Colonic mucosa (tissue), 4 donors: ENCODE measurements at regions not wholly inside any gene's neighbourhood (a gene's known extent, or its start where the extent isn't known, plus 50 kb on each side); places are given as distances from the start of the nearest gene placed in this dataset.

Experiments used
- DNase-seq: peaks from one replicate; pipeline ENCODE4 v3.0.0-alpha.2; 2020
- H3K27ac ChIP-seq: fragments of 200-600 bp; one replicate; pipeline ENCODE4 v1.8.0; 2021
- H3K27me3 ChIP-seq: fragments of 200-600 bp; one replicate; pipeline ENCODE4 v1.8.0; 2021
- H3K36me3 ChIP-seq: fragments of 200-600 bp; one replicate; pipeline ENCODE4 v1.8.0; 2021
- H3K4me1 ChIP-seq: fragments of 200-600 bp; one replicate; pipeline ENCODE4 v1.8.0; 2021; ENCODE audit warnings: mild to moderate bottlenecking
- H3K4me3 ChIP-seq: fragments of 200-600 bp; one replicate; pipeline ENCODE4 v1.8.0; 2021
- H3K9ac ChIP-seq, 2 donors: one replicate each; pipeline ENCODE4 v1.7.0; 2013; ENCODE audit warnings: control low read depth in 2 of 2, low read depth in 2 of 2, low read length in 2 of 2
- H3K9me3 ChIP-seq: fragments of 200-600 bp; one replicate; pipeline ENCODE4 v1.8.0; 2021
- intact Hi-C: fragments of 100-400 bp; cut with DNase I; formaldehyde crosslinking; loops from one replicate; pipeline ENCODE4 v1.14.1; 2022
- TF ChIP-seq, protein P1 (sequence below): fragments of 200-600 bp; IDR thresholded peaks from one replicate; pipeline ENCODE4 v1.8.0; 2022; ENCODE audit warnings: antibody characterized with exemption, mild to moderate bottlenecking
- donor health status: healthy.
- donor health status: DM: no; HTN: no; CAD: no.
- donor health status: DM: no; HTN: no; CAD: no.

DNA sequence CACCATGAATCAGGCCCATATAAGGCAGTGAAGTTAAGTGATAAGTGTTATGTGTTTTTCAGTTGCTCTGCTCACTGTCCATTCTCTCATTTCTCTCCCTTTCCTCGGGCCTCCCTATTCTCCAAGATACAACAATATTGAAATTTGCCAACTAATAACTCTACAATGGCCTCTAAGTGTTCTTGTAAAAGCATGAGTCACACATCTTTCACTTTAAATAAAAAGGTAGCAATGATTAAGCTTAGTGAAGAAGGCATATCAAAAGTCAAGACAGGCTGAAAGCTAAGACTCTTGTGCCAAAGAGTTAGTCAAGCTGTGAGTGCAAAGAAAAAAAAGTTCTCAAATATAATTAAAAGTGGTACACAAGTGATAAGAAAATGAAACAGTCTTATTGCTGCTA, 675.4 kb downstream of the OTOL1 start:
- Histone ChIP-seq H3K36me3 (no peaks in the 10 kb centered on the region), H3K27ac (no peak overlapping the region), H3K4me1 (no peaks in the 10 kb centered on the region), H3K9ac (no peak overlapping the region), H3K4me3 (no peak overlapping the region), H3K9me3 (no peaks in the 10 kb centered on the region), H3K27me3 (no peaks in the 10 kb centered on the region)
- DNase-seq = no peak
- TF ChIP-seq, protein P1, sequence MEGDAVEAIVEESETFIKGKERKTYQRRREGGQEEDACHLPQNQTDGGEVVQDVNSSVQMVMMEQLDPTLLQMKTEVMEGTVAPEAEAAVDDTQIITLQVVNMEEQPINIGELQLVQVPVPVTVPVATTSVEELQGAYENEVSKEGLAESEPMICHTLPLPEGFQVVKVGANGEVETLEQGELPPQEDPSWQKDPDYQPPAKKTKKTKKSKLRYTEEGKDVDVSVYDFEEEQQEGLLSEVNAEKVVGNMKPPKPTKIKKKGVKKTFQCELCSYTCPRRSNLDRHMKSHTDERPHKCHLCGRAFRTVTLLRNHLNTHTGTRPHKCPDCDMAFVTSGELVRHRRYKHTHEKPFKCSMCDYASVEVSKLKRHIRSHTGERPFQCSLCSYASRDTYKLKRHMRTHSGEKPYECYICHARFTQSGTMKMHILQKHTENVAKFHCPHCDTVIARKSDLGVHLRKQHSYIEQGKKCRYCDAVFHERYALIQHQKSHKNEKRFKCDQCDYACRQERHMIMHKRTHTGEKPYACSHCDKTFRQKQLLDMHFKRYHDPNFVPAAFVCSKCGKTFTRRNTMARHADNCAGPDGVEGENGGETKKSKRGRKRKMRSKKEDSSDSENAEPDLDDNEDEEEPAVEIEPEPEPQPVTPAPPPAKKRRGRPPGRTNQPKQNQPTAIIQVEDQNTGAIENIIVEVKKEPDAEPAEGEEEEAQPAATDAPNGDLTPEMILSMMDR = no peak
- intact Hi-C loops = no loop called here

DNA sequence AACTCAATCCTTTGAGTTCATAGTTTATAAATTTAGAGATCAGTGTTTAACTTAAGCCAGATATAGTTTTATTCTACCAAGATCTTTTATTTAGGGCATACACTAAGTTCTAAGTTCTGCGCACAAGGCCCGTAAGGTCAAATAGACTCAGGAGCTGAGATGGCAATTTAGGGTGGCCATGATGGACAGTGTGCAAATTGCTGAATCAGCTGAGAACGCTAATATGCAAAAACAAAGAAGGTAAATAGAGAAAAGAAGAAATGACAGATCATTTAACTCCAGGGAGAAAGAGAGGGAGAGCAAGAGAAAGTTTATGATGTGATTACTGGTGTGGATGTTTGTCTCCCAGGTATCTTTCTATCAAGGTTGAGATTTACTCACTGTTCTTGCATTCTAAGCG, 678.5 kb downstream of the OTOL1 start:
- Histone ChIP-seq H3K36me3 (no peaks in the 10 kb centered on the region), H3K4me3 (no peak overlapping the region), H3K9ac (no peak overlapping the region), H3K9me3 (no peaks in the 10 kb centered on the region), H3K27ac (no peak overlapping the region), H3K27me3 (no peaks in the 10 kb centered on the region), H3K4me1 (no peaks in the 10 kb centered on the region)
- intact Hi-C loops = no loop called here
- DNase-seq = no peak
- TF ChIP-seq, protein P1 = no peak

DNA sequence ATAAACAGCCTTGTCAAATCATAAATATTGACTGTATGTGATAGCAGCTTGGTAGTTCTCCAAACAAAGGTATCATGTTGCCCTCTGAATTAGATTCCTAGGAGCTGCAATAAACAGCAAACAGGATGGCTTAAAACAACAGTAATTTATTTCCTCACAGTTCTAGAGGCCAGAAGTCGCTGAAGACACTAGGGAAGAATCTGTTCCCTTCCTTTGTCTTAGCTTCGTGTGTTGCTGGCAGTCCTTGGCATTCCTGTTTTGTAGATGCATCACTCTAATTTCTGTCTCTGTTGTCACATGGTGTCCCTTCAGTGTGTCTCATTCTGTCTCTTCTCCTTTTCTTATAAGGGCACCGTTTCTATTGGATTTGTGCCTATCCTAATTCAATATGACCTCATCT, 679.3 kb downstream of the OTOL1 start:
- no peak overlapping the region for H3K27ac ChIP-seq
- H3K4me1 ChIP-seq = no peaks in the 10 kb centered on the region
- no peaks in the 10 kb centered on the region for H3K27me3 ChIP-seq
- TF ChIP-seq, protein P1 = no peak
- intact Hi-C loops = no loop called here
- no peaks in the 10 kb centered on the region for H3K36me3 ChIP-seq
- no peak for DNase-seq
- no peaks in the 10 kb centered on the region for H3K9me3 ChIP-seq
- H3K9ac ChIP-seq = no peak overlapping the region
- no peak overlapping the region for H3K4me3 ChIP-seq

DNA sequence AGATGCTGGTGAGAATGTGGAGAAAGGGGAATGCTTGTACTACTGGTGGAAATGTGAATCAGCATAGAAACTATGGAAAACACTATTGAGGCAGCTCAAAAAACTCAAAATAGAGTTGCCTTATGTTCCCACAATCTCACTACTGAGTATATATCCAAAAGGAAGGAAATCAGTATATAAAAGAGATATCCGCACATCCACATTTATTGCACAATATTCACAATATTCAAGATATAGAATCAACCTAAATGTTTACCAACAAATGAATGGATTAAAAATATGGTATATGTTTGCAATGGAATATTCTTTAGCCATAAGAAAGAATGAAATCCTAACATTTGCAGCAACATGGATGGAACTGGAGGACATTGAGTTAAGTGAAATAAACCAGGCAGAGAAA, 686.8 kb downstream of the OTOL1 start:
- Histone ChIP-seq H3K9ac (no peak overlapping the region), H3K4me3 (no peak overlapping the region), H3K27ac (no peak overlapping the region), H3K4me1 (no peaks in the 10 kb centered on the region), H3K36me3 (no peaks in the 10 kb centered on the region), H3K9me3 (no peaks in the 10 kb centered on the region), H3K27me3 (no peaks in the 10 kb centered on the region)
- no peak for DNase-seq
- TF ChIP-seq, protein P1 = no peak
- intact Hi-C loops = no loop called here

DNA sequence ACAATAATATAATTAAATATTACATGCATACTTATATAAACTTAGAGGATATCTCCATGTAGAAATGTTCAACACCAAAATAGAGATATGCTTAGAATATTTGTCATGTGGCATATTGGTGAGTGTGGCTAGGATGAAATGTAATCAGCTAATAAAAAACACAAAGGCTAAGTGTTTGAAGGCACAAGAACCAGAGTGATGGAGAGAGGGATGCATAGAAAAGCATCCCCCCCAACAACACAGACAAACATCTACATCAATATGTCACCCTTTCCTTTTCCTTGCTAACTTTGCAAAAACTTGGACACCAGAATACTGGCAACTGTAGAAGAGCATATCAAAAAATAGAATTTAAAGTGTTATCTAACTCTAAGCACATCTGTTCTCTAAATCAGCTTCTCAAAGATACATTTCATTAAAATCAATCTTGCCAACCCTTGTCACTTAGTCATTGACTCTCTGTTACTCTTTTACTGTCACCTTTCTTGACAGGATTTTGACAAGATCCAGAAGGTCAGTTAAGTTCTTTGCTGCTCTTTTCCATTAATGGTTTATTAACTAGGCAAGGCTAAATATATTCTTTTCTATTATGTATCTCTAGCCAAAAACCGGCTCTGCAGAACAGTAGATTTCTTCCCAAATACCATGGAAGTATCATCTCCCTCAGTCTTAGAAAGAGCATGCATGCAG, 695.9 kb downstream of the OTOL1 start:
- Histone ChIP-seq H3K27ac (no peak overlapping the region), H3K27me3 (no peaks in the 10 kb centered on the region), H3K9me3 (no peaks in the 10 kb centered on the region), H3K9ac (no peak overlapping the region), H3K4me1 (no peaks in the 10 kb centered on the region), H3K36me3 (no peaks in the 10 kb centered on the region), H3K4me3 (no peak overlapping the region)
- intact Hi-C loops = no loop called here
- no peak for DNase-seq
- TF ChIP-seq, protein P1 = no peak
